GM20000 (cell line): ENCODE measurements at regions not wholly inside any gene's neighbourhood (a gene's known extent, or its start where the extent isn't known, plus 50 kb on each side); places are given as distances from the start of the nearest gene placed in this dataset.

Experiments
- DNase-seq: peaks from one replicate; pipeline ENCODE4 v3.0.0; 2012; ENCODE audit warnings: low spot score
- CTCF ChIP-seq: IDR thresholded peaks from 2 replicates; pipeline ENCODE4 v1.5.1; 2012; ENCODE audit warnings: mild to moderate bottlenecking, control low read depth; ENCODE audit errors: extremely low read depth, missing control alignments

GRCh38 chr6:40794586-40794985 lies 207.4 kb upstream of the LRFN2 start:
- no peak for DNase-seq
- no peak for TF ChIP-seq CTCF

GRCh38 chr6:40792183-40792582 lies 205.0 kb upstream of the LRFN2 start:
- TF ChIP-seq CTCF, result no peak

GRCh38 chr6:40791004-40791403 lies 203.8 kb upstream of the LRFN2 start:
- no peak for TF ChIP-seq CTCF
- DNase-seq, result no peak

More at GRCh38 chr6:40792183-40792582, 205.0 kb upstream of the LRFN2 start:
- DNase-seq, result no peak

GRCh38 chr6:40788661-40789655 lies 201.8 kb upstream of the LRFN2 start:
- peak; percentile 40 for DNase-seq
- TF ChIP-seq CTCF, result no peak

GRCh38 chr6:40782355-40782754 lies 195.2 kb upstream of the LRFN2 start:
- DNase-seq, result no peak
- no peak for TF ChIP-seq CTCF

- no peak for TF ChIP-seq CTCF
- no peak for DNase-seq
These were observed 193.5 kb upstream of the LRFN2 start for GRCh38 chr6:40780637-40781036.

GRCh38 chr6:40779409-40779808 lies 192.2 kb upstream of the LRFN2 start:
- no peak for DNase-seq
- no peak for TF ChIP-seq CTCF
